Trophoblast cell (in vitro differentiated cells and primary cell): ENCODE measurements at regions not wholly inside any gene's neighbourhood (a gene's known extent, or its start where the extent isn't known, plus 50 kb on each side); places are given as distances from the start of the nearest gene placed in this dataset.

Source experiments
- DNase-seq, 2 donors: peaks; one replicate each; pipeline ENCODE4 v3.0.0-alpha.2; 2016
- H2AFZ ChIP-seq: 2 replicates; pipeline ENCODE4 v1.6.1; 2013; ENCODE audit warnings: low read length, moderate library complexity, mild to moderate bottlenecking; ENCODE audit not compliant: insufficient read depth, poor library complexity
- H2AK5ac ChIP-seq: 2 replicates; pipeline ENCODE4 v1.6.1; 2013; ENCODE audit warnings: mild to moderate bottlenecking, low read length
- H2BK120ac ChIP-seq: 2 replicates; pipeline ENCODE4 v1.6.1; 2013; ENCODE audit warnings: low read length, mild to moderate bottlenecking, moderate library complexity; ENCODE audit not compliant: insufficient read depth, poor library complexity
- H2BK12ac ChIP-seq: 2 replicates; pipeline ENCODE4 v1.6.1; 2013; ENCODE audit warnings: mild to moderate bottlenecking, low read length, moderate library complexity
- H2BK5ac ChIP-seq: 2 replicates; pipeline ENCODE4 v1.6.1; 2013; ENCODE audit warnings: low read length, low read depth, moderate library complexity, mild to moderate bottlenecking; ENCODE audit not compliant: poor library complexity
- H3K14ac ChIP-seq: 2 replicates; pipeline ENCODE4 v1.6.1; 2013; ENCODE audit warnings: mild to moderate bottlenecking, low read length
- H3K18ac ChIP-seq: 2 replicates; pipeline ENCODE4 v1.6.1; 2013; ENCODE audit warnings: mild to moderate bottlenecking, low read length
- H3K23ac ChIP-seq: 2 replicates; pipeline ENCODE4 v1.6.1; 2013; ENCODE audit warnings: low read length
- H3K27ac ChIP-seq: 2 replicates; pipeline ENCODE4 v1.5.1; 2013; ENCODE audit warnings: low read depth, mild to moderate bottlenecking, inconsistent platforms, low read length, moderate library complexity
- H3K27me3 ChIP-seq: 2 replicates; pipeline ENCODE4 v1.6.1; 2013; ENCODE audit warnings: inconsistent platforms, mild to moderate bottlenecking, low read length, moderate library complexity; ENCODE audit not compliant: insufficient read depth
- H3K36me3 ChIP-seq, 2 experiments: 1 replicate in 1 of 2; 2 replicates in 1 of 2; pipeline ENCODE4 v1.6.1; 2013; ENCODE audit warnings: low read length in 2 of 2, mild to moderate bottlenecking in 2 of 2, moderate library complexity in 1 of 2; ENCODE audit not compliant: insufficient read depth in 2 of 2, control insufficient read depth in 1 of 2
- H3K4ac ChIP-seq: 2 replicates; pipeline ENCODE4 v1.6.1; 2013; ENCODE audit warnings: low read depth, mild to moderate bottlenecking, low read length, moderate library complexity
- H3K4me1 ChIP-seq, 2 experiments: 1 replicate in 1 of 2; 2 replicates in 1 of 2; pipeline ENCODE4 v1.6.1; 2013; ENCODE audit warnings: low read length in 2 of 2, mild to moderate bottlenecking in 2 of 2, moderate library complexity in 1 of 2; ENCODE audit not compliant: insufficient read depth in 2 of 2, control insufficient read depth in 1 of 2
- H3K4me2 ChIP-seq: 2 replicates; pipeline ENCODE4 v1.6.1; 2013; ENCODE audit warnings: inconsistent platforms, mild to moderate bottlenecking, low read length, moderate library complexity
- H3K4me3 ChIP-seq: 2 replicates; pipeline ENCODE4 v1.5.1; 2013; ENCODE audit warnings: mild to moderate bottlenecking, low read depth, low read length, inconsistent platforms
- H3K79me1 ChIP-seq: one replicate; pipeline ENCODE4 v1.6.1; 2013; ENCODE audit warnings: low read length
- H3K79me2 ChIP-seq: 2 replicates; pipeline ENCODE4 v1.6.1; 2013; ENCODE audit warnings: low read length, mild to moderate bottlenecking; ENCODE audit not compliant: control insufficient read depth, insufficient read depth, poor library complexity
- H3K9ac ChIP-seq: 2 replicates; pipeline ENCODE4 v1.6.1; 2013; ENCODE audit warnings: mild to moderate bottlenecking, low read length
- H3K9me3 ChIP-seq: 2 replicates; pipeline ENCODE4 v1.6.1; 2013; ENCODE audit warnings: low read depth, mild to moderate bottlenecking, control low read depth, inconsistent platforms, low read length; ENCODE audit not compliant: insufficient read depth
- H4K12ac ChIP-seq: 2 replicates; pipeline ENCODE4 v1.6.1; 2013; ENCODE audit warnings: low read depth, mild to moderate bottlenecking, low read length, moderate library complexity
- H4K8ac ChIP-seq: 2 replicates; pipeline ENCODE4 v1.6.1; 2013; ENCODE audit warnings: low read depth, mild to moderate bottlenecking, low read length, moderate library complexity
- H4K91ac ChIP-seq: one replicate; pipeline ENCODE4 v1.6.1; 2013; ENCODE audit warnings: low read depth, mild to moderate bottlenecking, low read length, moderate library complexity
- WGBS: extraction: QIAGEN DNeasy Blood & Tissue Kit; methylation state at CpG from one replicate; pipeline ENCODE4 v1.1.7; 2013; ENCODE audit warnings: missing lambda C conversion rate; ENCODE audit not compliant: insufficient read length, insufficient coverage; ENCODE audit errors: extremely low coverage; 5-methylcytosine and 5-hydroxymethylcytosine counted together

DNA sequence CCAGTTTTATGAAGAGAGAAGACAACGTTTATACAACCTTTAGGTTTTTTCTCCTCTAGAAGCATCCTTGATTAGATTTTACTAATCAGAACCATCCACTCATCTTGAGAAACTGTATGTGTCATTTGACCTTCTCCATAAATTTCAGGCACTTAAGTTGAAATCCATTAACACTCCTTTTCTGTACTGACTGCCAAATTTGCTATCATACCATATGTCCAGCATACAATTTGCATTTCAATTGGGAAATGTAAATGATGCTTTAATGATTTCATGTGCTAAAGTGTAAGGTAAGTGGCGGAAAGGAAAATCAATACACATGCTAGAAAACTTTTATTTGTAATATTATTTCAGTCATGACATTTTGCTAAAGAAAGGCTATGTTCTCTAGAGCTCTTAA, 731.6 kb downstream of the GBE1 start:
- no CpG with 5 or more reads among the region's 2 CpGs for WGBS
- no peak overlapping the region for H3K4me3 ChIP-seq

DNA sequence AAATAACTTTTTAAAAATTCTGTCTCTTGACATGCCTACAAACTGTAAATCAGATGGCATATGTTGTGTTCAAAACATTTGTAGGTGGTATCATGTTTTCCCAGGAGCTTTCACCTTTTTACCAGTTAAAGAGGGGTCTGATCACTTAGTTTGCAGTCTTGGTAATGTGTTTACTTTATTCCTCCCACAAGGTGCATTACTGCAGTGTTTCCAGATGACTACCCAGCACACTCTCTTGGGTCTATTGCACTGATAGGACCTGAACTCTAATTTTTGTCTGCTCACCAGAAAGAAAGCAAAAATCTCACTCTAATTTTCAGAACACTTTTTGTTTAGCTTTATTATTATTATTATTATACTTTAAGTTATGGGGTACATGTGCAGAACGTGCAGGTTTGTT, 734.1 kb downstream of the GBE1 start:
- no peak overlapping the region for H3K4ac ChIP-seq
- H3K4me3 ChIP-seq = no peak overlapping the region
- DNase-seq = no peak
- no peak overlapping the region for H2BK5ac ChIP-seq
- no peak overlapping the region for H2BK120ac ChIP-seq
- H3K23ac ChIP-seq = no peak overlapping the region
- H3K79me1 ChIP-seq = no peaks in the 10 kb centered on the region
- no peak overlapping the region for H2BK12ac ChIP-seq
- H3K27me3 ChIP-seq = no peaks in the 10 kb centered on the region
- no peaks in the 10 kb centered on the region for H3K4me1 ChIP-seq
- no peak overlapping the region for H3K9ac ChIP-seq
- no peak overlapping the region for H3K4me2 ChIP-seq
- H3K36me3 ChIP-seq = no peaks in the 10 kb centered on the region
- H2AFZ ChIP-seq = no peak overlapping the region
- no peak overlapping the region for H2AK5ac ChIP-seq
- no peak overlapping the region for H4K8ac ChIP-seq
- no peak overlapping the region for H4K12ac ChIP-seq
- no peak overlapping the region for H3K27ac ChIP-seq
- WGBS = no CpG with 5 or more reads among the region's 1 CpG
- H3K14ac ChIP-seq = no peak overlapping the region
- no peaks in the 10 kb centered on the region for H3K79me2 ChIP-seq
- H3K18ac ChIP-seq = no peak overlapping the region
- no peak overlapping the region for H4K91ac ChIP-seq
- no peaks in the 10 kb centered on the region for H3K9me3 ChIP-seq

More for the DNA sequence above, 731.6 kb downstream of the GBE1 start:
- Histone ChIP-seq H3K36me3 (no peaks in the 10 kb centered on the region), H3K79me2 (no peaks in the 10 kb centered on the region), H2AFZ (no peak overlapping the region), H3K79me1 (no peaks in the 10 kb centered on the region), H3K9ac (no peak overlapping the region), H2BK120ac (no peak overlapping the region), H3K27me3 (no peaks in the 10 kb centered on the region), H3K4me1 (no peaks in the 10 kb centered on the region), H3K14ac (no peak overlapping the region), H3K27ac (no peak overlapping the region), H3K23ac (no peak overlapping the region), H2BK12ac (no peak overlapping the region), H2AK5ac (no peak overlapping the region), H3K4me2 (no peak overlapping the region), H3K9me3 (no peaks in the 10 kb centered on the region), H4K91ac (no peak overlapping the region), H4K12ac (no peak overlapping the region), H3K18ac (no peak overlapping the region), H4K8ac (no peak overlapping the region), H3K4ac (no peak overlapping the region), H2BK5ac (no peak overlapping the region)
- no peak for DNase-seq

DNA sequence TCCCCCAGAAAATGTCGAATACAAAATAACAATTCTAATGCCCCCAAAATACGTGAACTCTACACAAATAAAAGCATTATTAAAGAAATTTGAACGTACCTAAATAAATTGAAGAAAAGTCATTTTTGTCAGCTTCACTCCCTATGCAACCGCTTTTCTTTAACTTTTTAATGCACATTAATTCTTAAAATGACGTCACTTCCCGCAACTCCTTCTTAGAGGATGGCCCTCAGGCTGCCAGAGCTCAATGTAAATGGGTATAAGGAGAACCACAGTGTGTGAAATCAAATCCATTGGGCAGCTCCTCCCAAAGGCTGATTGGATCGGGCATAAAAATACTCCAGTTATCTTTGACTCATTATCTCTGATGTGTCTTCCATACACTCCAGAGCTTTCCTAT, 736.9 kb downstream of the GBE1 start:
- Histone ChIP-seq H4K91ac (no peak overlapping the region), H3K4me3 (no peak overlapping the region), H3K4me2 (no peak overlapping the region), H3K9me3 (no peaks in the 10 kb centered on the region), H2AFZ (no peak overlapping the region), H3K27me3 (no peaks in the 10 kb centered on the region), H3K18ac (no peak overlapping the region), H3K79me2 (no peaks in the 10 kb centered on the region), H3K79me1 (no peaks in the 10 kb centered on the region), H4K12ac (no peak overlapping the region), H3K4me1 (no peaks in the 10 kb centered on the region), H2BK12ac (no peak overlapping the region), H3K23ac (no peak overlapping the region), H3K36me3 (no peaks in the 10 kb centered on the region), H2AK5ac (no peak overlapping the region), H3K14ac (no peak overlapping the region), H3K9ac (no peak overlapping the region), H2BK5ac (no peak overlapping the region), H4K8ac (no peak overlapping the region), H2BK120ac (no peak overlapping the region), H3K4ac (no peak overlapping the region), H3K27ac (no peak overlapping the region)
- DNase-seq = no peak
- WGBS = no CpG with 5 or more reads among the region's 7 CpGs

DNA sequence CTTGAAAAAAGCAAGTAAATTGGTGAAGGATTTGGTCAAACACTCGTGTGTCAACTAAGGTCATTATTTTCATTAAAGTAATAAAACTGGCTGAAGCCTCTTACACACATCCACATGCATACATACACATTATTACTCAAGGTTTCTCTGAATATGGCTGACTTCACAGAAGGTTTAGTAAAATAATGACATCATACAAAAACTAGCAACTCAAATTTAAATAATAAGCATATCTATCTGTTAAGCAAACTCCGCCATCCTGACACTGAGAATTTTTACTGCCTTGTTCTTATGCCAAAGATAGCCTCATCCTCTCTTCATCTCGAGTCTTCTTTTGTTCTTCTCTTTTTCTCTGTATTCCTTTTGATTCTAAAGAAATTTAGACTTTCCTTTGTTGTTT, 739.1 kb downstream of the GBE1 start:
- WGBS = no CpG with 5 or more reads among the region's 3 CpGs
- H3K4me1 ChIP-seq = no peaks in the 10 kb centered on the region
- H2AFZ ChIP-seq = no peak overlapping the region

More for the DNA sequence above, 739.1 kb downstream of the GBE1 start:
- no peak overlapping the region for H3K23ac ChIP-seq
- no peak overlapping the region for H2BK5ac ChIP-seq
- no peak overlapping the region for H2AK5ac ChIP-seq
- DNase-seq = no peak
- no peaks in the 10 kb centered on the region for H3K36me3 ChIP-seq
- H3K79me1 ChIP-seq = no peaks in the 10 kb centered on the region
- H4K8ac ChIP-seq = no peak overlapping the region
- H3K27ac ChIP-seq = no peak overlapping the region
- H3K4me3 ChIP-seq = no peak overlapping the region
- no peak overlapping the region for H2BK120ac ChIP-seq
- no peak overlapping the region for H3K4me2 ChIP-seq
- H3K9ac ChIP-seq = no peak overlapping the region
- no peak overlapping the region for H4K12ac ChIP-seq
- no peaks in the 10 kb centered on the region for H3K27me3 ChIP-seq
- H4K91ac ChIP-seq = no peak overlapping the region
- H3K9me3 ChIP-seq = no peaks in the 10 kb centered on the region
- no peak overlapping the region for H3K4ac ChIP-seq
- H3K14ac ChIP-seq = no peak overlapping the region
- H2BK12ac ChIP-seq = no peak overlapping the region
- H3K18ac ChIP-seq = no peak overlapping the region
- no peaks in the 10 kb centered on the region for H3K79me2 ChIP-seq
